ENCODE measurements at regions not wholly inside any gene's neighbourhood (a gene's known extent, or its start where the extent isn't known, plus 50 kb on each side); places are given as distances from the start of the nearest gene placed in this dataset.

GRCh38 chr15:62475591-62475990 lies 310.5 kb upstream of the C2CD4B start:
- no peak for TF ChIP-seq CTCF (IDR thresholded peaks at IDR 0.05; ENCODE audit: insufficient read depth, low read depth, low read length)
- Histone ChIP-seq H3K36me3 (ENCODE audit: control insufficient read depth, insufficient read depth, low read length) (no peaks in the 10 kb centered on the region), H3K4me3 (ENCODE audit: low read depth, low read length) (no peak overlapping the region), H3K27me3 (ENCODE audit: control insufficient read depth, insufficient read depth, low read length) (no peaks in the 10 kb centered on the region)
- DNase-seq (ENCODE audit: low read depth): no peak
- ChIA-PET POLR2A (no interaction called here), CTCF (interaction anchor here (1.3 to 1.5 kb wide), 2 partner anchors 8 to 16 kb away, joined by 3 to 5 read pairs; no protein-coding TSS in a partner anchor)

- ChIA-PET POLR2A (no interaction called here), CTCF (interaction anchor here (1.5 kb wide), 1 partner anchor 15 kb away, joined by 3 read pairs; no protein-coding TSS in a partner anchor)
Observed at GRCh38 chr15:62476163-62476562, 311.1 kb upstream of the C2CD4B start.

GRCh38 chr15:62477929-62478328 lies 312.8 kb upstream of the C2CD4B start:
- Histone ChIP-seq H3K4me3 (ENCODE audit: low read depth, low read length) (no peak overlapping the region), H3K36me3 (ENCODE audit: control insufficient read depth, insufficient read depth, low read length) (no peaks in the 10 kb centered on the region), H3K27me3 (ENCODE audit: control insufficient read depth, insufficient read depth, low read length) (no peaks in the 10 kb centered on the region)
- ChIA-PET POLR2A (no interaction called here), CTCF (no interaction called here)
- no peak for DNase-seq (ENCODE audit: low read depth)
- no peak for TF ChIP-seq CTCF (IDR thresholded peaks at IDR 0.05; ENCODE audit: insufficient read depth, low read depth, low read length)

More at GRCh38 chr15:62476163-62476562, 311.1 kb upstream of the C2CD4B start:
- TF ChIP-seq CTCF (IDR thresholded peaks at IDR 0.05; ENCODE audit: insufficient read depth, low read depth, low read length): no peak
- H3K36me3 ChIP-seq (ENCODE audit: control insufficient read depth, insufficient read depth, low read length): no peaks in the 10 kb centered on the region
- DNase-seq (ENCODE audit: low read depth): no peak
- H3K4me3 ChIP-seq (ENCODE audit: low read depth, low read length): no peak overlapping the region
- no peaks in the 10 kb centered on the region for H3K27me3 ChIP-seq (ENCODE audit: control insufficient read depth, insufficient read depth, low read length)

DNA sequence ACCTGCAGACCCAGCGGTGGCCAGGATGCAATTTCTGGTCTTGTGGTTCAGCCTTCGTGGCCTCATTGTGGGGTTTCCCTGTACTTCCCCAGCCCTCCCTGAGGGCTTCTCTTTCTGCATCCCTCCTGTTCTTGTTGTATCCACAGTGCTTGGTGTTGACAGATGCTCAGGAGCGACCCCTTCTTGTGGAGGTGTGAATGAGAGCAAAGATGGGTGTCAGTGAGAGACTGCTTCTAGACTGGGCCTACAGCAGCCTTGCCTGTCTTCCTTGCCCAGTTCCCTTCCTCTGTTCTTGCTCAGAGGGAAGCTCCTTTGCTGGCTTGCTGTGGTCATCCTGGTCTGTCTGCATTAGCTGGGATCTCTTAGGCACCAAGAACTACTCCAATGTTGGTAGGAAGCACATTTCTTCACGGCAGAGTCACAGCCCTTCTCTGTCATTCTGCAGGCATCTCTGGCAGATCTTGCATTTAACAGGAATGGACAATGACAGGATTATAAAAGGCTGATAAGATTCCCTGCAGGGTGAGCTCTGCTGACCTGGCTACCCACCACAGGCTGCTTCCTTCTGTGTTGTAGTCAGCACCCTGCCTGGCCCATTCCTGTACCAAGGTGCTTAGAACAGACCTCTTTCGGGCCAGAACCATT lies 317.8 kb upstream of the C2CD4B start:
- H3K36me3 ChIP-seq (ENCODE audit: control insufficient read depth, insufficient read depth, low read length): no peaks in the 10 kb centered on the region
- POLR2A ChIA-PET: no interaction called here
- DNase-seq (ENCODE audit: low read depth): no peak
- no peaks in the 10 kb centered on the region for H3K27me3 ChIP-seq (ENCODE audit: control insufficient read depth, insufficient read depth, low read length)
- H3K4me3 ChIP-seq (ENCODE audit: low read depth, low read length): no peak overlapping the region
- CTCF ChIA-PET: interaction anchor here (0.5 to 1.8 kb wide), 7 partner anchors 8 to 91 kb away, joined by 3 to 5 read pairs (median 4); no protein-coding TSS in a partner anchor
- peak; percentile 35 for TF ChIP-seq CTCF (IDR thresholded peaks at IDR 0.05; ENCODE audit: insufficient read depth, low read depth, low read length)

DNA sequence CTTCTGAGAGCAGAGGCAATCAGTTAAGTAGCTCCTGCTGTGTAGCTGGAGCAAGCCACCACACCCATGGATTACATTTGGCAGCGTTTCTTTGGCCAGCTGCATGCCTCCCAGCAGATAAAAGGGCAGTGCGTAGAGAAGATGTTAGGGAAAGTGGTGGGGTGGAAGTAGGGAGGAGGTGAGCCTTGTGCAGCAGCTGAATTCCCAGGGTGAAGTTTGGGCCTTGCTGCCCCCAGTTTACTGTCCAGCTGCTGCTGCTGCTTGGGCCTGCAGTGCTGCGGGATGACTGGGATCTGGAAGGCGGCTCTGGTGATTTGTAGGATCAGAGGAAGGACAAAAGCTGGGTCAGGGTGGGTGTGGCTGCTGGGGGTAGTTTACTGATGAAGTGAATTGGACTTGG lies 318.7 kb upstream of the C2CD4B start:
- Histone ChIP-seq H3K36me3 (ENCODE audit: control insufficient read depth, insufficient read depth, low read length) (no peaks in the 10 kb centered on the region), H3K27me3 (ENCODE audit: control insufficient read depth, insufficient read depth, low read length) (no peaks in the 10 kb centered on the region), H3K4me3 (ENCODE audit: low read depth, low read length) (no peak overlapping the region)
- no peak for TF ChIP-seq CTCF (IDR thresholded peaks at IDR 0.05; ENCODE audit: insufficient read depth, low read depth, low read length)
- DNase-seq (ENCODE audit: low read depth): no peak
- ChIA-PET CTCF (interaction anchor here (0.5 to 1.8 kb wide), 7 partner anchors 9 to 177 kb away, joined by 3 to 5 read pairs (median 4); no protein-coding TSS in a partner anchor), POLR2A (no interaction called here)
